ENCODE measurements at regions not wholly inside any gene's neighbourhood (a gene's known extent, or its start where the extent isn't known, plus 50 kb on each side); places are given as distances from the start of the nearest gene placed in this dataset.

- TF ChIP-seq, protein P1, sequence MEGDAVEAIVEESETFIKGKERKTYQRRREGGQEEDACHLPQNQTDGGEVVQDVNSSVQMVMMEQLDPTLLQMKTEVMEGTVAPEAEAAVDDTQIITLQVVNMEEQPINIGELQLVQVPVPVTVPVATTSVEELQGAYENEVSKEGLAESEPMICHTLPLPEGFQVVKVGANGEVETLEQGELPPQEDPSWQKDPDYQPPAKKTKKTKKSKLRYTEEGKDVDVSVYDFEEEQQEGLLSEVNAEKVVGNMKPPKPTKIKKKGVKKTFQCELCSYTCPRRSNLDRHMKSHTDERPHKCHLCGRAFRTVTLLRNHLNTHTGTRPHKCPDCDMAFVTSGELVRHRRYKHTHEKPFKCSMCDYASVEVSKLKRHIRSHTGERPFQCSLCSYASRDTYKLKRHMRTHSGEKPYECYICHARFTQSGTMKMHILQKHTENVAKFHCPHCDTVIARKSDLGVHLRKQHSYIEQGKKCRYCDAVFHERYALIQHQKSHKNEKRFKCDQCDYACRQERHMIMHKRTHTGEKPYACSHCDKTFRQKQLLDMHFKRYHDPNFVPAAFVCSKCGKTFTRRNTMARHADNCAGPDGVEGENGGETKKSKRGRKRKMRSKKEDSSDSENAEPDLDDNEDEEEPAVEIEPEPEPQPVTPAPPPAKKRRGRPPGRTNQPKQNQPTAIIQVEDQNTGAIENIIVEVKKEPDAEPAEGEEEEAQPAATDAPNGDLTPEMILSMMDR (IDR thresholded peaks at IDR 0.05; ENCODE audit: insufficient read depth, low read length): no peak
- H3K4me3 ChIP-seq (ENCODE audit: low read depth, low read length): no peak overlapping the region
- no peak for DNase-seq (ENCODE audit: low read depth)
Observed at GRCh38 chr16:60763869-60764268, 1272.4 kb downstream of the CDH8 start.

GRCh38 chr16:60755907-60756306 lies 1280.3 kb downstream of the CDH8 start:
- no peak for DNase-seq (ENCODE audit: low read depth)
- TF ChIP-seq, protein P1 (IDR thresholded peaks at IDR 0.05; ENCODE audit: insufficient read depth, low read length): no peak
- no peak overlapping the region for H3K4me3 ChIP-seq (ENCODE audit: low read depth, low read length)

GRCh38 chr16:60748366-60748765 lies 1287.9 kb downstream of the CDH8 start:
- DNase-seq (ENCODE audit: low read depth): no peak
- H3K4me3 ChIP-seq (ENCODE audit: low read depth, low read length): no peak overlapping the region
- TF ChIP-seq, protein P1 (IDR thresholded peaks at IDR 0.05; ENCODE audit: insufficient read depth, low read length): no peak

GRCh38 chr16:60744198-60744597 lies 1292.0 kb downstream of the CDH8 start:
- no peak overlapping the region for H3K4me3 ChIP-seq (ENCODE audit: low read depth, low read length)
- TF ChIP-seq, protein P1 (IDR thresholded peaks at IDR 0.05; ENCODE audit: insufficient read depth, low read length): no peak
- no peak for DNase-seq (ENCODE audit: low read depth)

DNA sequence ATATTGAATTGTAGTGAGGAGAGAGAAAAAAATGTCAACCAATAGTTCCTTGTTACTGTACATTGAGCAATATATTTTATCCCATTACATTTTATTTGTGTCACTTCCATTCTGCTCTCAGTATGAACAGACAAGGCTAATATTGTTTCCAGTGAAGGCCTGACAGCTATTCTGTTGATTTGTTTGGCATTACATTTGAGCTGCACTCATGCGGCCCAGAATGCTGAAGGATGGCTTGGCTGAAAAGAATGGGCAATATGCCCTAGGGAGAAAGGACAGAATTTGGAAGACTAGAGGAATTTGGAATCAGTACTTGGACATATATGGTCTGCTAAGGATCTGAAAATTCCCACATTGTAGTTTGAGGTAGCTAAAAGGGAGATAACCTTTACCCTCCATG lies 1294.4 kb downstream of the CDH8 start:
- TF ChIP-seq, protein P1 (IDR thresholded peaks at IDR 0.05; ENCODE audit: insufficient read depth, low read length): no peak
- H3K4me3 ChIP-seq (ENCODE audit: low read depth, low read length): no peak overlapping the region
- no peak for DNase-seq (ENCODE audit: low read depth)

GRCh38 chr16:60739737-60740683 lies 1296.2 kb downstream of the CDH8 start:
- no peak overlapping the region for H3K4me3 ChIP-seq (ENCODE audit: low read depth, low read length)
- no peak for DNase-seq (ENCODE audit: low read depth)
- TF ChIP-seq, protein P1 (IDR thresholded peaks at IDR 0.05; ENCODE audit: insufficient read depth, low read length): no peak
